Calu3 (cell line): ENCODE measurements at regions not wholly inside any gene's neighbourhood (a gene's known extent, or its start where the extent isn't known, plus 50 kb on each side); places are given as distances from the start of the nearest gene placed in this dataset.

Experiments
- BruUV-seq: library from RNA; stranded (reverse); fragments of 400-500 nt; replicated peaks from 2 replicates; lab custom pipeline; 2021; lab: Mats Ljungman, UMichigan
- CTCF ChIA-PET: fragments of 300-600 bp; sonication (Branson Sonifier 250); formaldehyde crosslinking; loops from one replicate; lab custom pipeline; 2022; ENCODE audit warnings: antibody characterized with exemption; lab: Charles Lee
- DNase-seq: peaks from one replicate; pipeline ENCODE4 v3.0.0; 2022
- H3K27ac Mint-ChIP-seq: one replicate; pipeline ENCODE4 v1.8.0; 2022; ENCODE audit warnings: mixed read lengths; ENCODE audit not compliant: unreplicated experiment
- H3K27me3 Mint-ChIP-seq: one replicate; pipeline ENCODE4 v1.8.0; 2022; ENCODE audit warnings: mixed read lengths; ENCODE audit not compliant: unreplicated experiment
- H3K36me3 Mint-ChIP-seq: one replicate; pipeline ENCODE4 v1.8.0; 2022; ENCODE audit warnings: mild to moderate bottlenecking, moderate library complexity, mixed read lengths; ENCODE audit not compliant: insufficient read depth, unreplicated experiment
- H3K4me1 Mint-ChIP-seq: one replicate; pipeline ENCODE4 v1.8.0; 2022; ENCODE audit warnings: mild to moderate bottlenecking, low read depth, mixed read lengths; ENCODE audit not compliant: unreplicated experiment
- H3K4me3 Mint-ChIP-seq: one replicate; pipeline ENCODE4 v1.8.0; 2022; ENCODE audit warnings: mild to moderate bottlenecking, low read depth, moderate library complexity, mixed read lengths; ENCODE audit not compliant: unreplicated experiment
- H3K9me3 Mint-ChIP-seq: one replicate; pipeline ENCODE4 v1.8.0; 2022; ENCODE audit warnings: low read depth, mixed read lengths; ENCODE audit not compliant: unreplicated experiment
- CTCF ChIP-seq: fragments of 200-600 bp; IDR thresholded peaks from one replicate; pipeline ENCODE4 v1.8.0; 2022; ENCODE audit warnings: antibody characterized with exemption; ENCODE audit not compliant: unreplicated experiment
- intact Hi-C: fragments of 100-400 bp; cut with micrococcal nuclease; formaldehyde crosslinking; loops from one replicate; pipeline ENCODE4 v1.10.0; 2022; ENCODE audit not compliant: unreplicated experiment

GRCh38 chr9:100668024-100668423 lies 90.1 kb downstream of the CAVIN4 start:
- CTCF ChIA-PET: no interaction called here
- Mint-ChIP-seq H3K9me3 (no peaks in the 10 kb centered on the region), H3K27me3 (peaks cover 43% of the 10 kb centered on the region), H3K27ac (no peak overlapping the region), H3K36me3 (no peaks in the 10 kb centered on the region), H3K4me1 (no peaks in the 10 kb centered on the region), H3K4me3 (no peak overlapping the region)
- DNase-seq: no peak
- BruUV-seq: no TSS peak
- intact Hi-C loops: no loop called here
- no peak for TF ChIP-seq CTCF

- intact Hi-C loops: no loop called here
- H3K4me1 Mint-ChIP-seq: no peaks in the 10 kb centered on the region
- no peak for TF ChIP-seq CTCF
- DNase-seq: no peak
- no peaks in the 10 kb centered on the region for H3K36me3 Mint-ChIP-seq
- no peak overlapping the region for H3K27ac Mint-ChIP-seq
- BruUV-seq: no TSS peak
- CTCF ChIA-PET: no interaction called here
- H3K27me3 Mint-ChIP-seq: peaks cover 60% of the 10 kb centered on the region
- no peaks in the 10 kb centered on the region for H3K9me3 Mint-ChIP-seq
- H3K4me3 Mint-ChIP-seq: no peak overlapping the region
These were observed 92.1 kb downstream of the CAVIN4 start for GRCh38 chr9:100669968-100670367.

GRCh38 chr9:100670719-100671118 lies 92.8 kb downstream of the CAVIN4 start:
- intact Hi-C loops: no loop called here
- CTCF ChIA-PET: no interaction called here
- no TSS peak for BruUV-seq
- no peak overlapping the region for H3K27ac Mint-ChIP-seq
- TF ChIP-seq CTCF: no peak
- no peaks in the 10 kb centered on the region for H3K36me3 Mint-ChIP-seq
- peaks cover 60% of the 10 kb centered on the region for H3K27me3 Mint-ChIP-seq
- DNase-seq: no peak
- no peaks in the 10 kb centered on the region for H3K4me1 Mint-ChIP-seq
- H3K4me3 Mint-ChIP-seq: no peak overlapping the region
- no peaks in the 10 kb centered on the region for H3K9me3 Mint-ChIP-seq

- no peak for TF ChIP-seq CTCF
- no TSS peak for BruUV-seq
- H3K4me3 Mint-ChIP-seq: no peak overlapping the region
- intact Hi-C loops: no loop called here
- CTCF ChIA-PET: no interaction called here
- no peak for DNase-seq
- H3K4me1 Mint-ChIP-seq: no peaks in the 10 kb centered on the region
- no peak overlapping the region for H3K27ac Mint-ChIP-seq
- peaks cover 60% of the 10 kb centered on the region for H3K27me3 Mint-ChIP-seq
- H3K9me3 Mint-ChIP-seq: no peaks in the 10 kb centered on the region
- no peaks in the 10 kb centered on the region for H3K36me3 Mint-ChIP-seq
These were observed 94.0 kb downstream of the CAVIN4 start for GRCh38 chr9:100671898-100672297.
